ENCODE measurements at regions not wholly inside any gene's neighbourhood (a gene's known extent, or its start where the extent isn't known, plus 50 kb on each side); places are given as distances from the start of the nearest gene placed in this dataset.
"Not testable (repeated sequence)": the region's sequence is repeated elsewhere in the genome, so short reads cannot be mapped to it uniquely, and the experiment has no call there.

- no peak for DNase-seq
Measured at GRCh38 chr4:186481998-186482790, 73.2 kb downstream of the MTNR1A start.

DNA sequence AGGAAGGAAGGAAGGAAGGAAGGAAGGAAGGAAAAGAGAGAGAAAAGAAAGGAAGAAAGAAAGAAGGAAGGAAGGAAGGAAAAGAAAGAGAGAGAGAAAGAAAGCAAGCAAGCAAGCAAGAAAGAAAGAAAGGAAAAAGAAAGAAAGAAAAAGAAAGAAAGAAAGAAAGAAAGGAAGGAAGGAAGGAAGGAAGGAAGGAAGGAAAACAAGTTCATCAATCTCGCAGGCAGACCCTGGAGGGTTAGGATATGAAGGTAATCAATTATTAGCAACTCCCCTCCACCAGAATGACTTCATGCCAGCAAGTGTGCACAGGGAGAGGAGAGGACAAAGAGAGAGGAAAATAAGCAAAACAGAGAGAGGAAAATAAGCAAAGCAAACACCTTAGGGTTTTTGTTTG, 80.2 kb downstream of the MTNR1A start:
- DNase-seq = no peak

GRCh38 chr4:186473933-186474332, 81.4 kb downstream of the MTNR1A start:
- no peak for DNase-seq

DNA sequence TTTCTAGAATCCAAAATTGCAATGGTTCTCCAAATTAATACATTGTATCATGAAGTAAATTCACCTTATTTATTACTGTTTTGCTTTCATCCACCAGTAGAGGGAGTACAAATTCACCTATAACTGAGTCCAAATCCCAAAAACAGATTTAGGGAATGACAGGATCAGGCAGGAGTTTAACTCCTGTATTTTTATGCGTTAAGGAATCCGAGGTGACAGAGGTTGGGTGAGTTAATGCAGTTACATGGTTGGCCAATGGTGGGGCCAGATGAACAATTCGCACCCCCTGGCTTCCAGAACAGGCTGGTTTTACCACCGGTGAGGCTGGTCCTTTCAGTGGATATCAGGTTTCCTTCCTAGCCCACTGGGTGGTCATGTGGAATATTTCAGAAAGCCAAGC, 82.4 kb downstream of the MTNR1A start:
- DNase-seq = peak in 1 of 2 experiments; percentile 26

DNA sequence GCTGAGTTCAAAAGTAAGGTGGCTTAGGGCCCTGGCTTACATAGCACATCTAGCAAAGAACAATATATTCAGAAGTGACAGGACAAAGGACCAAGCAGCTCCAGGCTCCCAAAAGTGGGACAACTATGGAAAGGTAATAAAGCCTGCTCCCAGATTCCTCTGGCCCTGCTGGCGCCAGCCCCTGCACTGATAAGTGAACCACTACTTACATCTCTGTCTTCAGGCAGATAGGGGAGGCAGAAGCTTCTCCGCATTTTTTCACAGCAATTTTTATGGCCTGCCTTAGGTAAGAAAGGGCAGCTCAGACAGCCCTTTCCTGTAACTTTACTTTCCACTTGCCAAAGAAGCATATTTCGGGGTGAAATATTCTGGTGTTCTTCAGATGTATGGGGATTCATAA, 83.9 kb downstream of the MTNR1A start:
- no peak for DNase-seq

DNA sequence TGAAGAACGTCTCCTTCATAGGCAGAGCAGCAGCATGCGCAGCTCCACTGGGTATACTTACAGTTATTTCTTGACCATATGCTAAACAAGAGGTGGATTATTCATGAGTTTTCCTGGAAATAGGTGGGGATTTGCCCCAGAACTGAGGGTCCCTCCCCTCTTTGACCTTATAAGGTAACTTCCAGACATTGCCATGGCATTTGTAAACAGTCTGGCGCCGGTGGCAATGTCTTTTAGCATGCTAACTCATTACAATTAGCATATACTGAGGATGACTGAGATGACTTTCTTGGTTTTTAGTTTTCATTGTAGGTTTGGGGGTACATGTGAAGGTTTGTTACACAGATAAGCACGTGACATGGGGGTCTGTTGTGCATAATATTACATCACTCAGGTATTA, 97.3 kb downstream of the MTNR1A start:
- DNase-seq = no peak

- no peak for DNase-seq
Measured at GRCh38 chr4:186451982-186452381, 103.4 kb downstream of the MTNR1A start.

DNA sequence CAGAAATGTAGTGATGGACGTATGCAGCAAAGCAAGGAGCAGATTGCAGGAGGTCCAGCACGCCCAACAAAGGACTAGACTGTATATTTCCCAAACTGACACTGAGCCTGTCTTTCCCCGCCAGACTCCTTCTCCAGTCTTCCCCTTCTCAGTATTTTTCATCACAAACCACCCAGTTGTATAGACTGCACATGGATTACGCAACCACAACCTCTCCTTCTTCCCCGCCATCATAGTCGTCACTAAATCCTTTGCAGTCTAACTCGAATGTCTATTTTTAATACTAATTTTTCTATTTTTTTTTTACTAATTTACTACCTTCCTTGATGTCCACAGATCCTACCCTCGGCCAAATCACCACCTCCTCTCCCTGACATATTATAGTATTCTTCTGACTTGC, 105.4 kb downstream of the MTNR1A start:
- no peak for DNase-seq

DNA sequence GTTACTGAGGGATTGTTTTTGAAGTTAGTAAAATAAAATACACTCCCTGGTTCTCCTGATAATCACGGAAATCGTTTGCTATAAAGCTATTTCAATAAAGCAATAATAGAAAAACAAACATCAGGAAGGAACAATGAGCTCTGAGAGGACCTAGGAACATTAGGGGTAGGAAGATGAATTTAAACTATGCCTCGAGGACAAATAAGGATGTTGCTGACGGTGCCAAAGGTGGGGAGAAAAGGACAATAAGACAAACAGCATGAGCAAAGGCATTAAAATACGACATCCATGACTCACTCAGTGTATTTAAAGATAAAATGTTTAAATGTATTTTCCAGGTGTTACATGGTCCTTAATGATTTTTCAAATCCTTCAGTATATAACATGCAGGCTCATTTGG, 110.3 kb downstream of the MTNR1A start:
- DNase-seq = no peak

DNA sequence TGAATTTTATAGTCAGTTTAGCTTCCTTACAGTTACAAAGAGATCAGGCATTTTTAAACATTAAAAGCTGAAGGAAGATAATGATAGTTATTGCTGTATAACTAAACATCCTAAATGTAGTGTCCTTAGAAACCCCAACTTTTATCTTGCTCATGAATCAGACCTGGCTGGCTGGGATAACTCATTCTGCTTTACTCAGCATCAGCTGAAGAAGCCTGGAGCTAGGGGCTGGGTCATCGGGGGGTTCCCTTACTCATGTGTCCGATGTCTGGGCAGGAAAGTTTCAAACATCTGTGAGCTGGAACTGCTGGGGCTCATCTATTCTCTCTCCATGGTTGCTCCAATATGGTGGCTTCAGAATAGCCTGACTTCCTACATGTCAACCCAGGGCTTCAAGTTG, 113.9 kb downstream of the MTNR1A start:
- DNase-seq = no peak

- no peak for DNase-seq
Measured at GRCh38 chr4:186428481-186428880, 126.9 kb downstream of the MTNR1A start.

DNA sequence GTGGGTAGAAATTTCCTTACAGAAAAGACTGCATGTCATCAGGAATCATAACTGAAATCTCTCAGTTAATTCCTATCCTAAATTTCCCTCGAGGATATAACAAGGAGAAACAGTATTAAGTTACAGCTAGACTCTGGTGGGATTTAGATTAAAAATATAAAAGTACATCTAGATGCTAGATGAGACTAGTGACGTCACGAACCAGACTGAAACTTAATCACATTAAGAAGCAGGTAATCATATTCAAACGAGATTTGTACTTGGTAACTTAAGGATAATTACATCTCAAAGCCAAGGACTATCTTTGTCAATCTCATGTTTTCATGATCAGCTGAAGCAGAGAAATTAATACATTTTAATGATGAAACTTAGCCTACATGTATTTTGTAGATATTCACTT, 130.6 kb downstream of the MTNR1A start:
- no peak for DNase-seq

DNA sequence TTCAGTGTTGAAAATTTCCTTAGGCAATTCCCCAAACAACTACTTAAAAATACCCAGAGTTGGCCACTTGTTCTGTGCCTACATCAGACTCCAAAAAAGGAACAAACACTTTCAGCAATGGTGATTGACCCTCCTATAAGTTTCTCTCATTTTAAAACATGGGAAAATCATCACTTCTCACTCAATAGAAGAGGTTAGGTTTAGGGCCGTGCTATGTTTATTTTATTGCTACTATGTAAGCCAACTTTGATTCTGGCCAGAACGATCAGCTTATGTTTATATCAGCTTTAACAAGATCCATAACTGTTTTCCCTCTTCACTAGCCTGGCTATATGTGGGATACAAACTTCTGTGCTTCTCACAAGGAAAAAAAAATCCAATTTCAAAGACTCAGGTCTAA, 133.1 kb downstream of the MTNR1A start:
- DNase-seq = no peak

DNA sequence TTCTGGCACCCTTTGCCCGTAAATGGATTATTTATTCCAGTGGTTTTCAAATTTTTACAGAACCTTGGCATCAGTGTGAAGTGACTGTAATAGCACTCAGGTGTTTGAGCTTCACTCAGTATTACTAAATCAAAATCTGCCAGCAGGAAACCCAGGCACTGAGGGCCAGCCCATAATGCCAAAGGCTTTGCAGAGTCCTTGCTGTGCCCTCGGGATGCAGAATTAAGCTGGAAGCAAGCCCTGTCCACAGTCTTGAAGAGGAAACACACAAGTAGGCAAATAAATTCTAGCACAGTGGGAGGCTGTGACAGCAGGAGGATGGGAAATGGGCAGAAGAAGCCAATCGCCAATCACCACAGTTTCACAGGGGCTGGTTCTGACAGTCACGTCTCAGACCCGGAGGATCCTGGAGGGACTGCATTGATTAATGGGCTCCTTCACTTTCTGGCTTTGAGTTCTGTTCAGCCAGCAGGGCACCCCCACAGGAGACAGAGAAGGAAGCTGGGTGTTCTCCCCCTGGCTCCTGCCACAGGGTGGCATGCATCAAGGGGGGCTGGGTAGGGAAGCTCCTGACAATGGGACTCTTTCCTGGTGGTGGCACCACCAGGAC, 138.8 kb downstream of the MTNR1A start:
- no peak for DNase-seq

DNA sequence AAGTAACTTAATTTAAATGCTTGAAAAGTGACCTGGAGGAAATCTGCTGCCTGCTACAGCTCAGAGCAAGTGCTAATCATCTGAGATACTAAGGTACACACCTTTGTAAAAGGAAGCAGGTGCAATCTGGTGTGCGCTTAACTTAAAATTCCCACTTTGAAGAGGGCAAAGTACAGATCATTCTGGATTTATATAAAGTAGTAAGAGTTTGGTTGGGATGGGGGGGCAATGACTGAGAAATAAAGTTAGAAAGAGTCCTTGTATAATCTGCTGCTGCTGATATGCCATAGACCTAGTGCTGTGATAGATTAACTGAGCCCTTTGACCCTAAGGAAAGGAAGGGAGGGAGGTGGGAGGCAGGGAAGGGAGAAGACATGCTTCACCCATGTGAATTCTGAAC, 141.0 kb downstream of the MTNR1A start:
- DNase-seq = no peak

DNA sequence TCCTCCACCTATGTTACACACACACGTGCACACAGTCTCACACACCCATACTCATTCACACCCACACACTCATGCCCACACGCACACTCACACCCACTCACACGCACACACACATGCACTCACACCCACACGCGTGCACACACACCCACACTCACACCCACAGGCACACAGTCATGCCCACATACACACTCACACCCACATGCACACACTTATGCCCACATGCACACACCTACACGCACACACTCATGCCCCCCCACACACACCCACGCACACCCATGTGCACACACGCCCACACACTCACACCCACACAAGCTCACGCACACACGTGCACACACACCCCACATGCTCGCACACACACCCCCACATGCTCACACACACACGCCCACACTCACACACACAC, 140.0 kb downstream of the F11 start:
- no peak for DNase-seq

DNA sequence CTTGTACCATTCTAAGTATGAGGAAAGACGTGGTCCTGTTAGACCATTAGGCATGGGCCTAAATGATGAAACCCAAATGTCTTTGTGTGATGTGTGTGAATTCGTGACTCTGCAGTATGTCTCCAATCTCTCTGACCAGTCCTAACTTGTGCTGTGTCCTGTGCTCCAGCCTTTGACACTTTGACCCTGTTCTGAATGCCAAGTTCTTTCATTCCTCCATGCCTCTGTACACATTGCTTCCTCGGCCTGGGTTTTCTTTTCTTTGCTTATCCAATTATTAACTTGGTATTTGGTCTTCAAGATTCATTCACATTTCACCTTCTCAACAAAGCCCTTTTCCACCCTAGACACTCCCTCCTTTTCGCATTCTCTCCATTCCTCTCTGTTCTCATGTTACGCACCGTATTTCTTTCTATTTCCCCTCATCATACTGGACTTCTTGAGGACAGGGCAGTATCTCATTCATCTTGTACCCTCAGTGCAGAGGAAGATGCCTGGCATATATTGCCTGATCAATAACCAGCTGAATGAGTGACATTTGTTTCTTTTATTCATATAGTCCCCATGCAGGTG, 138.7 kb downstream of the F11 start:
- DNase-seq = no peak

DNA sequence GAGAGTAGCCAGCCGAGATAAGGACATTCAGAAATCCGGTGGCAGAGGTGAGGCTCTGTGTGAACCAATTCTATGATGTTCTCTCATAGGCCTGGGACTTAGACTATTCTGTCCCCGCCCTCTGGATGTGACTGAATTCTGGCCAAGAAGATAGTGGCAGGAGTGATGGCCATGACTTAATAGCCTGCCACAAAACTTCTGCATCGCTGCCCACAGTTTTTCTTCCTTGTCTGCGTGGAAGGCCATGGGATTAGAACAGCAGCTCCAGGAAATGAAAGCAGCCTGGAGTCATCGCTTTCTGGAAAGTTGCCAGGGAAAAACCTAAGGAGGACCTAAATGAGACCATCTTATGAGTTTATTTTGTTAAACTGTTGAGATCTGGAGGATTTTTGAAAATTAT, 134.7 kb downstream of the F11 start:
- no peak for DNase-seq

DNA sequence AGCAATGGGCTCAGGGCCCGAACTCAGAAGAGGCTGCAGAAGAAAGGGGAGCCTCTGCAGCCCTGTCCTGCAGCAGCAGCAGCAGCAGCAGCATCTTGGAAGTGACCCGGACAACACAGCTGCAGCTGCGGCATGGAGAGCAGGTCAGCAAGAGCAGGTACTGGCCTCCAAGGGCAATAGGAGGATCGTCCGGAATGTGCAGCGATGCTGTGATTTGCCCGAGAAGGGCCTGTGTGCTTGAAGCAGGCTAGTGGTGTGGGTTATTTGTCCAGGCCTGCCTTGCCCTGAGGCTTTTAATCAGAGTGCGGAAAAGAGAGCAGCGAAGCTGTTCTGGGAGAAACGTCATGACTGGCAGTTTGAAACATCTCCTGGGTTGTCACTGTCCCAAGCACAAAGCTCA, 126.0 kb downstream of the F11 start:
- DNase-seq = no peak

DNA sequence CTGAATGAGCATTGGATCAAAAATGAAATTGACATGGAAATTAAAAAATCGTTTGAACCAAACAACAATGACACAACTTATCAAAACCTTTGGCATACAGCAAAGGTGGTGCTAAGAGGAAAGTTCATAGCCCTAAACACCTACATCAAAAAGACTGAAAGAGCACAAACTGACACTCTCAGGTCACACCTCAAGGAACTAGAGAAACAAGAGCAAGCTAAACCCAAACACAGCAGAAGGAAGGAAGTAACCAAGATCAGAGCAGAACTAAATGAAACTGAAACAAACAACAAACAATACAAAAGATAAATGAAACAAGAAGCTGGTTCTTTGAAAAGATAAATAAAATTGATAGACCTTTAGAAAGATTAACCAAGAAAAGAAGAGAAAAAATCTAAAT, 118.3 kb downstream of the F11 start:
- DNase-seq = not testable (repeated sequence)

DNA sequence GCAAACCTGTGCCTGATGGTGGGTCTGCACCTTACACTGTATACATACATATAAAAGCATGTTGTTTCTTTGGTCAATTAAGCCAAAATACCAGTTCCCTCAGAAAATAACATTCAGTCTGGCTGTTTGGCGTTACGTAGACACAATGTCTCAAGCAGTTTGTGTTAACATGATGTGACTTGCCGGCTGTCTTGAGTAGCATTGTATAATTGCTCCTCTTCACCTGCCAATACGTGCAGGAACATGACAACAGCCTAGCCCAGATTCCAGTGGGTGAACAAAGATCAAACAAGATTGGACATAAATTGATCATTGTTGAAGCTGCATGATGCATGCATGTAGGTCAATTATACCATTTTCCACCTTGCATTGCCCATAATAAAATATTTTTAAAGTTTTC, 102.3 kb downstream of the F11 start:
- no peak for DNase-seq

GRCh38 chr4:186366326-186366725, 100.3 kb downstream of the F11 start:
- no peak for DNase-seq

DNA sequence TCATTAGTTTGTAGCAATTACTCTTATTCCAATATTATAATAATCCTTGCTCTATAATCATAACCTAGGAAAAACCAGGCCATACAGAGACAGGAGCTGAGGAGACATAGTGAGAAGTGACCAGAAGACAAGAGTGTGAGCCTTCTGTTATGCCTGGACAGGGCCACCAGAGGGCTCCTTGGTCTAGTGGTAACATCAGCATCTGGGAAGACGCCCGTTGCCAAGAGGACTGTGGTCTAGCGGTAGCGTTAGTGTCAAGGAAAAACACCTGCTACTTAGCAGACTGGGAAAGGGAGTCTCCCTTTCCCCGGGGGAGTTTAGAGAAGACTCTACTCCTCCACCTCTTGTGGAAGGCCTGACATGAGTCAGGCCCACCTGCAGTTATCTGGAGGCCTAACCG, 97.0 kb downstream of the F11 start:
- not testable (repeated sequence) for DNase-seq

GRCh38 chr4:186360551-186360950, 94.6 kb downstream of the F11 start:
- DNase-seq = no peak

Measured in SW 1271 (cell line).